Central memory CD8-positive, alpha-beta T cell (primary cell): ENCODE measurements at regions not wholly inside any gene's neighbourhood (a gene's known extent, or its start where the extent isn't known, plus 50 kb on each side); places are given as distances from the start of the nearest gene placed in this dataset.

Experiments used
- ATAC-seq: fragments of 150-1000 bp; cut with Tn5 transposase; replicated peaks from 2 replicates; pipeline ENCODE4 v1.10.0; 2022; ENCODE audit warnings: mild to moderate bottlenecking, moderate FRiP score, moderate number of reproducible peaks; ENCODE audit not compliant: poor library complexity, severe bottlenecking; ENCODE audit errors: extremely low read depth
- DNase-seq, 2 donors: peaks; one replicate each; pipeline ENCODE4 v3.0.0; 2021; ENCODE audit warnings: low spot score in 2 of 2
- H3K27ac Mint-ChIP-seq: one replicate; pipeline ENCODE4 v1.8.0; 2022; ENCODE audit warnings: low read depth, mild to moderate bottlenecking, moderate library complexity, mixed read lengths
- H3K27me3 Mint-ChIP-seq: one replicate; pipeline ENCODE4 v1.8.0; 2022; ENCODE audit warnings: mixed read lengths
- H3K36me3 Mint-ChIP-seq: one replicate; pipeline ENCODE4 v1.8.0; 2022; ENCODE audit warnings: mild to moderate bottlenecking, moderate library complexity, mixed read lengths; ENCODE audit not compliant: insufficient read depth
- H3K4me1 Mint-ChIP-seq: one replicate; pipeline ENCODE4 v1.8.0; 2022; ENCODE audit warnings: mixed read lengths
- H3K4me3 Mint-ChIP-seq: one replicate; pipeline ENCODE4 v1.8.0; 2022; ENCODE audit warnings: mild to moderate bottlenecking, moderate library complexity, mixed read lengths
- H3K9me3 Mint-ChIP-seq: one replicate; pipeline ENCODE4 v1.8.0; 2022; ENCODE audit warnings: mixed read lengths

DNA sequence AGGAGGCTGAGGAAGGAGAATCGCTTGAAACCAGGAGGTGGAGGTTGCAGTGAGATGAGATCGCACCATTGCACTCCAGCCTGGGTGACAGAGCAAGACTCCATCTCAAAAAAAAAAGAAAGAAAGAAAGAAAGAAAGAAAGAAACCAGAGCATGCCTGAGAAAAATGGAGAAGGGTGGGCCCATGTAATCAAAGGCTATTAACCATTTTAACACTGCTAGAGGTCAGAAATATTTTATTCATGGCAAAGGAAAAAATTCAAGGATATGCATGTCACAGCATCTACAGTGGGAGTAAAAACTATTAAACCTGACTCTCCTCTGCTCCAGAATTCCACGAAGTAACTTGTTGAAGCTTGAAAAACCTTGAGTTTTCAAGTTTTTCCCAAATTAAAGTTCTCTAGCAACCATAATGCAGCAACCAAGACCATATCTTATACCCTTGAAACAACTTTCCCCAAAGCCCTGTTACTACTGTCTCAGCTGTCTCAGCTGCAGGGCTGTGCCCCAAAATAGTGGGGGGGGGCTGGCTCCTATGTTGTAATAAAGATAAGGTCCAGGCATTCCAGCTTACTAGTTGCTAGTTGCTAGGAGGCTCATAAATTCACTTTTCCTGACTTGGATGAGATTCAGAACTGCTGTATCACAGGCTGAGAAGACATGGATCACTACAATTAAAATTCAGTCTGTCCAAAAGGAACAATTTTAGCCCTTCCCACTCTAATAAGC lies 112.9 kb upstream of the SOD1 start:
- ATAC-seq (no peak), DNase-seq (no peak)
- no peaks in the 10 kb centered on the region for H3K9me3 Mint-ChIP-seq
- no peak overlapping the region for H3K27ac Mint-ChIP-seq
- no peaks in the 10 kb centered on the region for H3K4me1 Mint-ChIP-seq
- no peak overlapping the region for H3K4me3 Mint-ChIP-seq
- no peaks in the 10 kb centered on the region for H3K36me3 Mint-ChIP-seq
- peaks cover 8% of the 10 kb centered on the region for H3K27me3 Mint-ChIP-seq

DNA sequence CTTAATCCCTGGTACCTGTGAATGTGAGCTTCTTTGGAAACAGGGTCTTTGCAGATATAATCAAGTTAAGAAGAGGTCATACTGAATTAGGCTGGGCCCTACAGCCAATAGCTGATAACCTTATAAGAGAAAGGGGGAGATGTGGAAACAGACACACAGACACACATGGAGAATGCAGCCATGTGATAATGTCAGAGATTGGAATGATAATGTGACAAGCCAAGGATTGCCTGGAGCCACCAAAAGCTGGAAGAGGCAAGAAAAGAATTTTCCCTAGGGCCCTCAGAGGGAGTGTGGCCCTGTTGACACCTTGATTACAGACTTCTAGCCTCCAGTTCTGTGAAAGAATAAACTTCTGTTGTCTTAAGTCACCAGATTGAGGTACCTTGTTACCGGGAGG lies 114.5 kb upstream of the SOD1 start:
- Mint-ChIP-seq H3K4me1 (no peaks in the 10 kb centered on the region), H3K9me3 (no peaks in the 10 kb centered on the region), H3K36me3 (no peaks in the 10 kb centered on the region), H3K4me3 (no peak overlapping the region), H3K27ac (no peak overlapping the region), H3K27me3 (peaks cover 8% of the 10 kb centered on the region)
- no peak for DNase-seq
- no peak for ATAC-seq

GRCh38 chr21:31543191-31543590 lies 116.3 kb upstream of the SOD1 start:
- H3K36me3 Mint-ChIP-seq: no peaks in the 10 kb centered on the region
- no peak overlapping the region for H3K27ac Mint-ChIP-seq
- H3K9me3 Mint-ChIP-seq: no peaks in the 10 kb centered on the region
- no peaks in the 10 kb centered on the region for H3K4me1 Mint-ChIP-seq
- ATAC-seq (no peak), DNase-seq (no peak)
- H3K27me3 Mint-ChIP-seq: no peaks in the 10 kb centered on the region
- H3K4me3 Mint-ChIP-seq: no peak overlapping the region

GRCh38 chr21:31538816-31539215 lies 120.7 kb upstream of the SOD1 start:
- H3K9me3 Mint-ChIP-seq: no peaks in the 10 kb centered on the region
- no peaks in the 10 kb centered on the region for H3K4me1 Mint-ChIP-seq
- H3K27me3 Mint-ChIP-seq: no peaks in the 10 kb centered on the region
- no peak overlapping the region for H3K27ac Mint-ChIP-seq
- ATAC-seq (no peak), DNase-seq (no peak)
- H3K4me3 Mint-ChIP-seq: no peak overlapping the region
- no peaks in the 10 kb centered on the region for H3K36me3 Mint-ChIP-seq

GRCh38 chr21:31537872-31538576 lies 121.5 kb upstream of the SOD1 start:
- Mint-ChIP-seq H3K36me3 (no peaks in the 10 kb centered on the region), H3K4me1 (no peaks in the 10 kb centered on the region), H3K27me3 (no peaks in the 10 kb centered on the region), H3K27ac (no peak overlapping the region), H3K4me3 (no peak overlapping the region), H3K9me3 (no peaks in the 10 kb centered on the region)
- no peak for DNase-seq
- ATAC-seq: no peak

GRCh38 chr21:31536138-31536537 lies 123.4 kb upstream of the SOD1 start:
- no peak overlapping the region for H3K27ac Mint-ChIP-seq
- DNase-seq (no peak), ATAC-seq (no peak)
- H3K9me3 Mint-ChIP-seq: no peaks in the 10 kb centered on the region
- no peaks in the 10 kb centered on the region for H3K36me3 Mint-ChIP-seq
- peaks cover under 1% of the 10 kb centered on the region for H3K27me3 Mint-ChIP-seq
- no peaks in the 10 kb centered on the region for H3K4me1 Mint-ChIP-seq
- no peak overlapping the region for H3K4me3 Mint-ChIP-seq

- ATAC-seq (no peak), DNase-seq (no peak)
- H3K9me3 Mint-ChIP-seq: no peaks in the 10 kb centered on the region
- H3K27ac Mint-ChIP-seq: no peak overlapping the region
- no peak overlapping the region for H3K4me3 Mint-ChIP-seq
- peaks cover 1% of the 10 kb centered on the region for H3K36me3 Mint-ChIP-seq
- no peaks in the 10 kb centered on the region for H3K4me1 Mint-ChIP-seq
- peaks cover 11% of the 10 kb centered on the region for H3K27me3 Mint-ChIP-seq
These were observed 127.5 kb upstream of the SOD1 start for GRCh38 chr21:31531967-31532366.

DNA sequence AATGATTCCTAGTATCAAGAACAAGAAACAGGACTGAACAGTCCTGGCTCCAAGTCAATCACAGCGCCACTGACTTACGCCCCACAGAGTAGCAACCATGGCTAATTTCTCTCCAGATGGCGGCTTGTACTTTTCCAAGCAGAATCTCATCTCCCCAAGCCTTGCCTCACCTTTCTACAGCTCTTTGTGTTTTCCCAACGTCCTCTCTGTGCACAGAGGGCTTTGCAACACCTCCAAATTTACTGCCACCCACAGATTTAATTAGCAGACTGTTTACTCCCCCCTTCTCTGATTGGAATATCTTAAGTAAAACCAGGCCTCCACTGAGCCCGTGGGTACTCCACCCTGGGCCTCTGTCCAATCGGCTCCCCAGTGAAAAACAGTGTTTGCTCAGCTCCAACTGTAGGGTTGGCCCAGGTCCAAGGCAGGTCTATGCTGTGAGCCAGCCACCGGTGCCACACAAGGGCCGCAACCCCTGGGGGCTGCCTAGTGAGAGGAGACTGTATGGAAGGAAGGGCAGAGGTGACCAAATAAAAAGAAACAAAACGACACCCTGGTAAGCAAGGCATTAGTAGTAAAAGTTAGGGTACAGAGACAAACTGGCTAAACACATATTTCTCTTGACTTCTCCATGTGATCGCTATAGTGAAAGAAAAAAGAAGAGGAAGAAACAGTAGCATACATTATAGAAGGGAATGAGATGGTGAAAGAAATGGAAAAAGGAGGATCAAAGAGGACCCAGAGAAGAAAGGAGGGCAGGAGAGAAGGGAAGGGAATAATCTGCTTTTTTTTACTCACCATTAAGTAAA lies 128.4 kb upstream of the SOD1 start:
- H3K4me1 Mint-ChIP-seq: no peaks in the 10 kb centered on the region
- H3K9me3 Mint-ChIP-seq: no peaks in the 10 kb centered on the region
- no peak overlapping the region for H3K27ac Mint-ChIP-seq
- peaks cover 11% of the 10 kb centered on the region for H3K27me3 Mint-ChIP-seq
- ATAC-seq (no peak), DNase-seq (no peak)
- H3K4me3 Mint-ChIP-seq: no peak overlapping the region
- peaks cover 1% of the 10 kb centered on the region for H3K36me3 Mint-ChIP-seq

GRCh38 chr21:31530364-31530763 lies 129.1 kb upstream of the SOD1 start:
- no peak overlapping the region for H3K27ac Mint-ChIP-seq
- H3K36me3 Mint-ChIP-seq: peaks cover 1% of the 10 kb centered on the region
- H3K9me3 Mint-ChIP-seq: no peaks in the 10 kb centered on the region
- H3K4me3 Mint-ChIP-seq: no peak overlapping the region
- H3K27me3 Mint-ChIP-seq: peaks cover 11% of the 10 kb centered on the region
- no peak for ATAC-seq
- no peaks in the 10 kb centered on the region for H3K4me1 Mint-ChIP-seq
- no peak for DNase-seq

GRCh38 chr21:31529406-31529805 lies 130.1 kb upstream of the SOD1 start:
- Mint-ChIP-seq H3K27me3 (peaks cover 11% of the 10 kb centered on the region), H3K4me3 (no peak overlapping the region), H3K9me3 (no peaks in the 10 kb centered on the region), H3K4me1 (no peaks in the 10 kb centered on the region), H3K27ac (no peak overlapping the region), H3K36me3 (peaks cover 1% of the 10 kb centered on the region)
- ATAC-seq (no peak), DNase-seq (no peak)

DNA sequence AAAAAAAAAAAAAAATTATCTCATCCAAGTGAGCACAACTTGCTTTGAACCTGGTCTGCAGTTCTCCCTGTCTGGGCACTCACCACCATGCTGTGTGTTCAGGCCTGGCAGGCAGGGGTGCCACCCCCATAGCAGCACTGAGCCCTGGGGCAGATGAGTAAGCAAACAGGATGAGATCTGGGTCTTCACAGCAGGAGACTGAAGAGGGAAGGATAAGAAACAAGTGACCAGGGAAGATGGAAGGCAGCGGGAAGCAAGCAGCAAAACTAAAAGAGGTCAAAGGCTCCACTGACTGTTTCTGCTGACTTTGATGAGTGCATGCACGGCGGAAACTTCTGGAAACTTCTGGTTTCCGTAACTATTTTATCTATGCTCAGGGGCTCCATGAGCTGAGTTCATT lies 133.5 kb upstream of the SOD1 start:
- Mint-ChIP-seq H3K27me3 (peaks cover 10% of the 10 kb centered on the region), H3K4me1 (no peaks in the 10 kb centered on the region), H3K4me3 (no peak overlapping the region), H3K36me3 (peaks cover 1% of the 10 kb centered on the region), H3K27ac (no peak overlapping the region), H3K9me3 (no peaks in the 10 kb centered on the region)
- DNase-seq: no peak
- ATAC-seq: no peak

DNA sequence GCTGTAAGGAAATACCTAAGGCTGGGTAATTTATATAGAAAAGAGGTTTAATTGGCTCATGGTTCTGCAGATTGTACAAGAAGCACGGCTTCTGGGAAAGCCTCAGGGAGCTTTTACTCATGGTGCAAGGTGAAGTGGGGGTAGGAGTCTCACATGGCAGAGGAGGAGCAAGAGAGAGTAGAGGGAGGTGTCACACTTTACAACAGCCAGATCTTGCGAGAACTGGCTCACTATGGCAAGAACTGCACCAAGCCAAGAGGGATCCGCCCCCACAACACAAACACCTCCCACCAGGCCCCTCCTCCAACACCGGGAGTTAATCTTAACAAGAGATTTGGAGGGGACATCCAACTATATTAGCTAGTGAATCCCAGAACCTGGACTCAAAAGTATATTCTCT lies 135.4 kb upstream of the SOD1 start:
- DNase-seq: no peak
- no peak overlapping the region for H3K27ac Mint-ChIP-seq
- H3K9me3 Mint-ChIP-seq: no peaks in the 10 kb centered on the region
- no peak for ATAC-seq
- H3K4me1 Mint-ChIP-seq: no peaks in the 10 kb centered on the region
- H3K4me3 Mint-ChIP-seq: no peak overlapping the region
- H3K27me3 Mint-ChIP-seq: no peaks in the 10 kb centered on the region
- peaks cover 1% of the 10 kb centered on the region for H3K36me3 Mint-ChIP-seq

DNA sequence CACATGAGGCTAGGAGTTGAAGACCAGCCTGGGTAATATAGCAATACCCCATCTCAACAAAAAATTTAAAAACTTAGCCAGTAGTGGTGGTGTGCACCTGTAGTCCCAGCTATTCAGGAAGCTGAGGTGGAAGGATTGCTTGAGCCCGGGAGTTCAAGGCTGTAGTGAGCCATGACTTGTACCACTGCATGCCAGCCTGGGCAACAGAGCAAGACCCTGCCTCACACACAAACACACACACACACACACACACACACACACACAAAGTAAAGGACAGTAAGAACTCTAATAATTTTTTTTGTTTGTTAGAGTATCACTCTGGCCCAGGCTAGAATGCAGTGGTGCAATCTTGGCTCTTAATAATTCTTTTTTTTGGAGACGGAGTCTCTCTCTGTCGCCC lies 138.0 kb upstream of the SOD1 start:
- ATAC-seq: no peak
- Mint-ChIP-seq H3K27ac (no peak overlapping the region), H3K36me3 (peaks cover under 1% of the 10 kb centered on the region), H3K4me1 (no peaks in the 10 kb centered on the region), H3K4me3 (no peak overlapping the region), H3K27me3 (no peaks in the 10 kb centered on the region), H3K9me3 (no peaks in the 10 kb centered on the region)
- DNase-seq: no peak
